OCI-LY7 (cell line): ENCODE measurements at regions not wholly inside any gene's neighbourhood (a gene's known extent, or its start where the extent isn't known, plus 50 kb on each side); places are given as distances from the start of the nearest gene placed in this dataset.

Experiments used
- BruUV-seq: library from RNA; stranded (reverse); fragments of 400-500 nt; replicated peaks from 2 replicates; lab custom pipeline; 2021; lab: Mats Ljungman, UMichigan
- CTCF ChIA-PET: fragments of 300-600 bp; sonication (Branson Sonifier 250); formaldehyde crosslinking; loops from one replicate; lab custom pipeline; 2022; ENCODE audit warnings: antibody characterized with exemption; ENCODE audit not compliant: unreplicated experiment; lab: Charles Lee
- POLR2A ChIA-PET: fragments of 300-600 bp; sonication (Branson Sonifier 250); formaldehyde crosslinking; loops from one replicate; lab custom pipeline; 2022; ENCODE audit warnings: antibody characterized with exemption; lab: Charles Lee
- DNase-seq: peaks from one replicate; pipeline ENCODE4 v3.0.0-alpha.2; 2015; ENCODE audit warnings: low spot score
- H2AFZ ChIP-seq: fragments of 200-600 bp; sonication (generic), shearing (Covaris generic); 2 replicates; pipeline ENCODE4 v1.6.1; 2014; ENCODE audit warnings: mild to moderate bottlenecking, antibody characterized with exemption, low read length, moderate library complexity
- H3K27ac ChIP-seq: fragments of 200-600 bp; sonication (generic); 2 replicates; pipeline ENCODE4 v1.5.1; 2014; ENCODE audit warnings: mixed run types, low read depth, mild to moderate bottlenecking, moderate library complexity, low read length, inconsistent platforms; ENCODE audit not compliant: poor library complexity, severe bottlenecking
- H3K36me3 ChIP-seq: fragments of 200-600 bp; sonication (generic); 2 replicates; pipeline ENCODE4 v1.6.1; 2014; ENCODE audit warnings: mild to moderate bottlenecking, antibody characterized with exemption, low read length, moderate library complexity, mixed read lengths; ENCODE audit not compliant: insufficient read depth
- H3K4me1 ChIP-seq: fragments of 200-600 bp; sonication (generic); 2 replicates; pipeline ENCODE4 v1.5.1; 2014; ENCODE audit warnings: mild to moderate bottlenecking, low read length; ENCODE audit not compliant: insufficient read depth, poor library complexity, severe bottlenecking
- H3K4me2 ChIP-seq: fragments of 200-600 bp; sonication (generic); 2 replicates; pipeline ENCODE4 v1.6.1; 2014; ENCODE audit warnings: mild to moderate bottlenecking, low read length
- H3K4me3 ChIP-seq: fragments of 200-600 bp; sonication (generic); 2 replicates; pipeline ENCODE4 v1.5.1; 2014; ENCODE audit warnings: mild to moderate bottlenecking, low read depth, low read length; ENCODE audit not compliant: poor library complexity, severe bottlenecking
- H3K79me2 ChIP-seq: fragments of 200-600 bp; sonication (generic); 2 replicates; pipeline ENCODE4 v1.6.1; 2016; ENCODE audit warnings: low read depth, mild to moderate bottlenecking, low read length, moderate library complexity, mixed read lengths; ENCODE audit not compliant: insufficient read depth
- H3K9me2 ChIP-seq: fragments of 200-600 bp; sonication (generic); 2 replicates; pipeline ENCODE4 v1.6.1; 2016; ENCODE audit warnings: mild to moderate bottlenecking, low read length, mixed read lengths; ENCODE audit not compliant: insufficient read depth
- H3K9me3 ChIP-seq: fragments of 200-600 bp; sonication (generic); 2 replicates; pipeline ENCODE4 v1.6.1; 2014; ENCODE audit warnings: mild to moderate bottlenecking, mixed run types, low read length, mixed read lengths
- H4K20me1 ChIP-seq: fragments of 200-600 bp; sonication (generic); 2 replicates; pipeline ENCODE4 v1.6.1; 2014; ENCODE audit warnings: mild to moderate bottlenecking, antibody characterized with exemption, low read length, moderate library complexity, mixed read lengths; ENCODE audit not compliant: insufficient read depth
- CTCF ChIP-seq: fragments of 200-600 bp; sonication (generic); conservative IDR thresholded peaks from 2 replicates; pipeline ENCODE4 v1.5.1; 2014; ENCODE audit warnings: mild to moderate bottlenecking, antibody characterized with exemption, low read length, moderate library complexity, mixed read lengths
- EZH2phosphoT487 ChIP-seq: fragments of 200-600 bp; sonication (generic); IDR thresholded peaks from 2 replicates; pipeline ENCODE4 v1.6.1; 2018; ENCODE audit warnings: low read depth, borderline replicate concordance, mild to moderate bottlenecking, mixed run types, antibody characterized with exemption, low read length, moderate library complexity, mixed read lengths
- intact Hi-C: fragments of 100-400 bp; cut with micrococcal nuclease; formaldehyde crosslinking; loops from one replicate; pipeline ENCODE4 v1.10.0; 2022; ENCODE audit not compliant: unreplicated experiment

- no TSS peak for BruUV-seq
- Histone ChIP-seq H3K9me3 (no peaks in the 10 kb centered on the region), H3K79me2 (no peaks in the 10 kb centered on the region), H3K27ac (no peak overlapping the region), H4K20me1 (no peaks in the 10 kb centered on the region), H3K4me1 (no peaks in the 10 kb centered on the region), H3K36me3 (no peaks in the 10 kb centered on the region), H3K4me2 (no peak overlapping the region), H3K9me2 (no peaks in the 10 kb centered on the region), H3K4me3 (no peak overlapping the region), H2AFZ (no peak overlapping the region)
- TF ChIP-seq EZH2phosphoT487 (no peak), CTCF (no peak)
- ChIA-PET CTCF (no interaction called here), POLR2A (interaction anchor here (1.1 kb wide), 1 partner anchor 13 kb away, joined by 3 read pairs; no protein-coding TSS in a partner anchor)
- no peak for DNase-seq
- intact Hi-C loops, result no loop called here
Observed at GRCh38 chr4:165779950-165780670, 92.9 kb upstream of the TLL1 start.

- Histone ChIP-seq H3K4me3 (no peak overlapping the region), H3K9me2 (no peaks in the 10 kb centered on the region), H3K4me1 (no peaks in the 10 kb centered on the region), H3K36me3 (no peaks in the 10 kb centered on the region), H4K20me1 (no peaks in the 10 kb centered on the region), H2AFZ (no peak overlapping the region), H3K9me3 (no peaks in the 10 kb centered on the region), H3K27ac (no peak overlapping the region), H3K79me2 (no peaks in the 10 kb centered on the region), H3K4me2 (no peak overlapping the region)
- TF ChIP-seq CTCF (no peak), EZH2phosphoT487 (no peak)
- CTCF ChIA-PET, result no interaction called here
- no TSS peak for BruUV-seq
- no peak for DNase-seq
- POLR2A ChIA-PET, result no interaction called here
- intact Hi-C loops, result no loop called here
Observed at GRCh38 chr4:165780735-165781134, 92.3 kb upstream of the TLL1 start.

GRCh38 chr4:165782623-165783022, 90.4 kb upstream of the TLL1 start:
- intact Hi-C loops, result no loop called here
- TF ChIP-seq EZH2phosphoT487, result no peak
- no peak for TF ChIP-seq CTCF

More at GRCh38 chr4:165782623-165783022, 90.4 kb upstream of the TLL1 start:
- ChIA-PET CTCF (no interaction called here), POLR2A (no interaction called here)
- BruUV-seq, result no TSS peak
- no peak for DNase-seq
- Histone ChIP-seq H2AFZ (no peak overlapping the region), H3K27ac (no peak overlapping the region), H4K20me1 (no peaks in the 10 kb centered on the region), H3K4me1 (no peaks in the 10 kb centered on the region), H3K79me2 (no peaks in the 10 kb centered on the region), H3K9me2 (no peaks in the 10 kb centered on the region), H3K4me2 (no peak overlapping the region), H3K36me3 (no peaks in the 10 kb centered on the region), H3K9me3 (no peaks in the 10 kb centered on the region), H3K4me3 (no peak overlapping the region)
